Nucleus accumbens (tissue), 56 donors: ENCODE measurements at regions not wholly inside any gene's neighbourhood (a gene's known extent, or its start where the extent isn't known, plus 50 kb on each side); places are given as distances from the start of the nearest gene placed in this dataset.

Experiments
- DNase-seq, 56 donors: peaks; one replicate each; lab custom pipeline; 2025; lab: John Stamatoyannopoulos, UW

DNA sequence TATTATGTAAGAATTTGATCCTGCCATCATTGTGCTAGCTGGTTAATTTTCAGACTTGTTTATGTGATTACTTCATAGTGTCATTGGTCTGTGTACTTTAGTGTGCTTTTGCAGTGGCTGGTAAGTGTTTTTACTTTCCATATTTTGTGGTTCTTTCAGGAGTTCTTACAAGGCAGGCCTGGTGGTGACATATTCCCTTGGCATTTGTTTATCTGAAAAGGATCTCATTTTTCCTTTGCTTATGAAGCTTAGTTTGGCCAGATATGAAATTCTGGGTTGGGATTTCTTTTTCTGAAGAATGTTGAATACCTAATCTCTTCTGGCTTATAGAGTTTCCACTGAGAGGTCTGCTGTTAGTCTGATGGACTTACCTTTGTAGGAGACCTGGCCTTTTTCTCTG, 72.8 kb upstream of the MC4R start:
- DNase-seq = no peak

DNA sequence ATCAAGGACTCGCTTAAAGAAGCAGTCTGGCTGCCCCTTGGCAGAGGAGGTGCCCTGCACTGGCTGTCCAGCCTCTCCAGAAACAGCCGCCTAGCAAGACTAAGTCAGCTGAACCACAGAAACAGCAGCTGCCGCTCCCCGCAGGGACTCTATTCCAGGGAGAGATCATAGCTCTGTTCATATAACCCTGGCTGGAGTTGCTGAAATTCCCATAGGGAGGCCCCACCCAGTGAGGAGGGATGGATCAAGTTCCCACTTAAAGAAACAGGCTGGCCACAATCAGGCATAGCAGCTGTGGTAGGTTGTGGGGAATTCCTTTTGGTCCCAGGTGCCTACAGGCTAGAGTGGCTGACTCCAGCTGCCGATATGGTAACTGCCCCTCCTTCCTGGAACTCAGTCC, 74.2 kb upstream of the MC4R start:
- no peak for DNase-seq

DNA sequence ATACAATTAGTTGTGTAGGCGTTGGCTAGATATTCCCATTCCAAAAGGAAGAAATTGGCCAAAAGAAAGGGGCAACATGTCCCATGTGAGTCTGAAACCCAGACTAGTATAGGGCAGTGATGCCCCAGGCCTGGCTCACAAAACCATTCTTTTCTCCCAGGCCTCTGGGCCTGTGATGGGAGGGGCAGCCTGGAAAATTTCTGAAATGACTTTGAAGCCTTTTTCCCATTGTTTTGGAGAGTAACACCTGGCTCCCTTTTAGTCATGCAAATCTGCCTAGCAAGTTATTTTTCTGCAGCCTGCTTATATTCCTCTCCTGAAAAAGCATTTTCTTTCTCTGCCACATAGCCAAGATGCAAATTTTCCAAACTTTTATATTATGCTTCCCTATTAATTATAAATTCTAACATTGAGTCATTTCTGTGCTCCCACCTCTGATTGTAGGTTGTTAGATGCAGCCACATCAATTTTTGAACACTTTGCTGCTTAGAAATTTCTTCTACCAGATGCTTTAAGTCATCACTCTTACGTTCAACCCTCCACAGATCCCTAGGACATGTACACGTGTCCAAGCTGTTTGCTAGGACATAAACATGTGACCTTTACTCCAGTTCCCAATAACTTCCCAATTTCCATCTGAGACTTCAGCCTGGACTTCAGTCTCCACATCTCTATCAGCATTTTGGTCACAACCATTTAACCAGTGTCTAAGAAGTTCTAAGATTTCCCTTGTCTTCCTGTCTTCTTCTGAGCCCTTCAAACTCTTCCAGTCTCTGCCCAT, 76.1 kb upstream of the MC4R start:
- DNase-seq = no peak

DNA sequence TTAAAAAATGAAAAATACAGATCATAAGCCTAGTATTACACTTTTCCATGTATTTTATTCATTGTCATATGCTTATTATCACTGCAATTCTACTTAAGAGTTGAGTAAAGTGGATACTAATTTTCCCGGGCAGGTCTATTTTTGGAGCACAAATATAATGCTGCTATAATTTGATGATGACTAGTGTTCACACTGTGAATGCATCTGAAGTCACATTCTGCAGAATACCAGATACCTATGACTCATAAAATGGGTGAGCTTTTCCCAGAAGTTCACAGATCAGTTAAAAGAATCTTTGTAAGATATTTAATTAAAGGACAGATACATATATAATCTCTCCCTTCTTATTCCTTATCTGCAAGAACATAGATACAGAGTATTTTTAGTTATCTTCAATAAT, 79.8 kb upstream of the MC4R start:
- peak in 2 of 56 donors; percentile 19 to 33 for DNase-seq

DNA sequence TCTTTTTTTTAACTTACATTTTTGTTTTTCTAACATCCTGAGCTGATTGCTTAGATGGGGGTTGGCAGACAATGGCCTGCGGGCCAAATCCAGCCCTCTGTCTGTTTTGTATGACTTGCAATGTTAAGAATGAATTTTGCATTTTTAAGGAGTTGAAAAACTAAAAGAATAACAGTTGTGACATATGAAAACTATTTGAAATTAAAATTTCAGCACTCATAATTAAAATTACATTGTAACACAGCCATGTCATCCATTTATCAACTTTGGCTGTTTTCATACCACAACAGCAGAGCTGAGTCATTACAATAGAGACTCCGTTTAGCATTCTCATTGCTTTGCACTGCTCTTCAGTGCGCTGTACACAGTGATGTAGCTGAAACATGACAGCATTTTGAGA, 94.1 kb upstream of the MC4R start:
- no peak for DNase-seq

DNA sequence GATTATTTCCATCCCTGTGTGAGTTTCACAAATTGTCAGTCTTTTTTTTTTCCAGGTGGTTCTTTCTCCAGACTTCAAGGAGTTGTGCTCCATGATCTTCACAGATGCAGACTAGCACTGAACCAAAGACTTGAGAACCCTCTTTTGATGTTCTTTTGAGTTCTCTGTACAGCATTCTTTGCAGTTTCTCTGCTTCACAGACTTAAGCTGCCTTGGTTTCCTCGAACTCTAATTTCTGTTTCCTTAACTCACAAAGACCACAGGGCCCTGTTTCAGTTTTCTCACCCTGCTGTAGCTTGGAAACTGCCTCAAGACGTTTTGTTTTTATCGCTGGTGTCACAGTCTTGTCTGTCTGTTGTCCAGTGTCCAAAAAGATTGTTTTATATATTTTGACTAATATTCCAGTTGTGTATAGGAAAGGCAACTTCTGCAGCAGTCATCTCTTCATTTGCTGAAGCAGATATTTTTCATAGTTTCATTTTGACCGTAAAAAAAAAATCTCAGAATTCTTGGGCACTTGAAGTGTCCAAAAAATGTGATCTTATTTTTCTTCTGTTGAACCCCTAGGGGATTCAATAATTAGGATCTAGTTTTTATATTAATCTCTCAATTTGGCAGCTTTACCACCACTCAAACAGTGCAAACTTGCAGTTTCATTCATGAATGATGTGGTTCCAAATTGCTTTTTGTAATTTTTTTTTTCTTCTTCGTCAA, 97.0 kb upstream of the MC4R start:
- no peak for DNase-seq

DNA sequence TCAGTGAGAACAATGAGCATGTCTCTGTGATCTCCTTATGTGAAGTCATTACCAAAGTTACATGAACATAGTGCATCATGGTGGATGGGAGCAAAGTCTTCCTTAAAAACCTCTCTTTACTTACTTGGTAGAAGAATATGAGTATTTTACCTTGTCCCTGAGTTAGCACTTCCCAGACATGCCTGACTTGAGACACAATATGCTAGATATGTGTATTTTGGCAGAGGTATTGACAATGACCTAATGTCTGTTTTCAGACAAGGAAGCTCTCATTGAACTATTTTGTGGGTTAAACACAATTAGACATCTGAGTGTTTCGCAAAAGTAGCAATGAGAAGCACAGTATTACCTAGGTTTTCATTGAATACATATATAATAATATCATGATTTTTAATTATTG, 99.1 kb upstream of the MC4R start:
- DNase-seq = no peak

DNA sequence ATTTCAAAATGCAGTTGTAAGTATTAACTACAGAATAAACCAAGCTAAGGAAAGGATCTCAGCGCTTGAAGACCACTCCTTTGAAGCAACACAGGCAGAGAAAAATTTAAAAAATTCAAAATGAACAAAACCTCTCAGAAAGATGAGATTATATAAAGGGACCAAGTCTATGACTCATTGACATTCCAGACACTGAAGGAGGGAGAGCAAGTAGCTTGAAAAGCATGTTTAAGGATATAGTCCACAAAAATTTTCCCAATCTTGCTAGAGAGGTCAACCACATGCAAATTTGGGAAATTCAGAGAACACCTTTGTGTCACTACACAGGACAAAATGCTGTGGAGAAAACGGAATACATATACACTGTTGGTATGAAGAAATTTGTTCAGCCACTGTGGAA, 112.6 kb upstream of the MC4R start:
- DNase-seq = no peak

DNA sequence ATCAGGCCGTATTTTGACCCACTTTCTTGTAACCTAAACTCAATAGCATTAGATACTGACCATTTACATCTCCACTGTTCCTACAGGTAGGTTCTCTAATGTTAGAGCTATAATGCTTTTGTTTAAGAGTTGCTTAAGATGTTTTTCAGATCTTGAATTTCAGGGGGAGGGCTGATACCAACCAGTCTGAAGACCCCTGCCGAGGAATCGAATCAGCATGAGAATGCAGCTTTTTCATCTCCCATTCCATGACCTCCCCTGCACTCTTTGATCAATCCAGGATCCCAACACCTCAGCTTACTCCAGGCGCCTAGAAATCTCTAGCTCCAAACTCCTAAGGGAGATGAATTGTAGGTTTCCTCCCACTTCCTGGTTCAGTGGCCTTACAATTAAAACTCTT, 120.5 kb upstream of the MC4R start:
- no peak for DNase-seq

DNA sequence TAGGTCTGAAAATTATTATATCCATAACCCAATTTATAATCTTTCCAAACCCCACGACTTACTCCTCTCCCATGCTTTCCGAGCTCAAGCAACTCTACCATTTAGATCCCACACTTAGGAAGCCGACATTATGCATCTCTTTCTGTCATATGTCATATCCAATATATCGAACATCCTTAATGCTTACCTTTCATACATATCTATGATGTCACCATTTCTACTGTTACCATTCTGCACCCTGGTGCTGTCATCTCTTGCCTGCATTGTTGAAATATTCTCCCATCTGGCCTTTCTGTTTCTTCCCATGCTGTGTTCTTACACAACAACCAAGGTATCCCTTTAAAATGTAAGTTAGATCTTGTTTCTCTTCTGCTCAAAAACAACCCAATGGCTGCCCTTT, 127.1 kb upstream of the MC4R start:
- DNase-seq = no peak

DNA sequence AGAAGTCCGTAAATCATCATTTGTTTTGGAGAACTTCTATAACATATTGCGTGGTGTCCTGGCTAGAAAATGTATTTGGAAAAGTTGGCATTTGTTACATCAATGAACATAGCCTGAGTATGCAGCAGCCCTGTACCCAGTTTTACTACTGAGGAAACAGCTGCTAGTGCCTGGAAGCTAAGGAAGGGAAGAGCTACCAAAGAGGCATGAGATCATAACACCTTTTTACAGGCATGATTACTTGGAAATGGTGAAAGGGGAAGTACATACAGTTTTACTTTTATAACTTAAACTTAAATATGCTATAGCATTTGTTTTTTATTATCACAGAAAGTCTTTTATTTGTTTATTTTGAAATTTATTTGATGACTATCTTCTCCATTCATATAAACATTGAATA, 128.4 kb upstream of the MC4R start:
- no peak for DNase-seq

DNA sequence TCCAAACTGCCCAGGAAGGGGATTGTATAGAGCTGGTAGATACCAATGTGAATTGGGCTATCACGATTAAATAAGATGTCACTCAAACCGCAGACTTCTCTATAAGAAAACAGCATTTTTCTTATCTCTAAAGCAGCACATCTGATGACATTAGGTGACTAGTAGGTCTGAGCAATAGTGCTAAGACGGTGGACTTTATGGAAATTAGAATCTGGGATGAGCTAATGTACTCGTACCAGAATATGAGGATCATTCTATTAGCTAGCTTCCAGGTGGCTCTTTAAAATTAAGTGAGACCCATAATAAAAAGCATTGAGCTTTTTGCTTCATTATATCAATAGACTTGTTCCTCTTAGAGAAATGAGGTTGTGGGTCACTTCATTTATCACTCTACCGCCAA, 130.0 kb upstream of the MC4R start:
- DNase-seq = no peak

DNA sequence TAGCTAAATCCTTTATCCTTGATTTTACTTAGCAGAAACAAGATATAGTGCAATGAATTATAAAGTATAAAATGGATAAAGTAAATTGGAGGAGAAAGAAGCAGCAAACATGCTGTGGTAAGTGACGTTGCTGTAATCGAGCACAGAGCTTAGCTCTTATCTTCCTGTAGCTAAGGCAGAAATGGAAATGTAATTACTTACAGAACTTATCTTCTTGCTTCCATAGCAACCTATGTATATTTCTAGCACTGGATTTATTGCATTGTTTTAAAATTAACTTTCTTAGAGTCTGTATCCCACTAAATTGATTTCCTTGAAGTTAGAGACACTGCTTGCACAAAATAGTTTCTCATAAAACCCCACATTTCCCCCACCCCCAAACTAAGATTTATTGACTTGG, 130.6 kb upstream of the MC4R start:
- DNase-seq = no peak

DNA sequence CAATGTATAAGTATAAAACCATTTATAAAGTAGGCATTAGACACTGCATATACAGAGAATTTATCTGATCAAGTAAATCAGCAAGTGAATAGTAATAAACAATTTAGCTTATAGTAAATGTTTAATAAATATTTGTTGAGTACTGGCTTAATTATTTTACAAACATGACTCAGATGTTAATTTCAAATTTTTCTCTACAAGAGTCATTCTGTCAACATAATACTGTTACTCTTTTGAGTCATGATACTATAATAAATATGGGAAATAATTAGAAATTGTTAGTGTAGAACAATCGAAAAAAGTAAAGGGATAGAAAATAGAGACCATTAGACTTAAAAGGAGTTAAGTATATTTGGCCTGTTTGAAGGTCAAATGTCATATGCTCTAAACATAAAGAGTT, 133.6 kb upstream of the MC4R start:
- DNase-seq = no peak

DNA sequence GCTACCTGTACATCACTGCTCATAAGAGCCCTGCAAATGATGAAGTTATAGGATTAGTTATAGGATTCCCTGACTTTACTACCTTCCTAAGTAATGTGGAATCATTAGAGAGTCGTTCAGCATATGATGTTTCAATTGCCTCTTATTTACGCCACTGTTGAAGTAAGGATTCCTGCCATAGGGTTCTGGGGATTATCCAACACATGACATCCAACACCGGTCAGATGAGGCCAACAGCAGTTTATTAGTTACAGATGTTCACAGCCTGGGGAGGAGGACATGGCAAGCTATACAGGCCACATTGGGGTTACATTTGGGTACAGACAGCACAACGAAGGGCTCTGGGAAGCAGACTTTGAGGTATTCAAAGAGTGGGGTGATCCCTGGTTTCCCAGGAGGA, 134.1 kb upstream of the MC4R start:
- no peak for DNase-seq

DNA sequence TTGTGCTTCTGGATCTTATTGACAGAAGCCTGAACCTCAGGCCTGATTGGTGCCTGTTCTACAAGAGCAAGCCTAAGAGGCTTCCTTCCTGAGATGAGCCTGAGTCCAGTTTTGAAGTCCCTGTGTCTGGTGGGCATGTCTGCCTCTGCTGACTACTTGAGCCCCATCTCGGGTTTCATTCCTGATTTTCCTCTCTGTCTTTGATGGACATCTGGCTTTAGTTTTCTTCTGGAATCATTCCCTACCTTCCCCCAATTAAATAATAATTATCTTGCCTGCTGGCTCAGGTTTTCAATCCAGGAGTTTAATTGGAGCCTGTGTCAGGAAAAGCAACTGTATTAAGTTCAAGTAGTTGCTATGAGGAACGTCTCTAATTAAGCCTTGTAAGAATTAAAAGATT, 135.5 kb upstream of the MC4R start:
- no peak for DNase-seq

DNA sequence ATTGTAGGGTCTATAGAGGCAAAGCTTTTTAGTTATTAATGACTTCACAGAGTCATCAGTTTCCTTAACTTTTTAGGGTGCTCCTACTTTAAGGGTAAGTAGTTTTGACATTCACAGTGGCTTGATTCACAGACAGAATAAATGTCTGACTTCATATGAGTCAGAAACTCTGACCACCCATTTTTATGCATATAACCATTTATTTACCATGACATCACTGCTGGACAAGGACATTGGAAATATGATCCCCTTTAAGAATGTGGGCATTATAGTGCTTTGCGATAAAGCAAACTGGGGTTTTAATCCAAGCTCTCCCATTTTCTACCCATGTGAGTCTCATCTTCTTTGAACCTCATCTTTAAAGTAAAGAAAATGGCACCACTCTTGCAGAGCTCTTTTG, 162.0 kb upstream of the MC4R start:
- no peak for DNase-seq

DNA sequence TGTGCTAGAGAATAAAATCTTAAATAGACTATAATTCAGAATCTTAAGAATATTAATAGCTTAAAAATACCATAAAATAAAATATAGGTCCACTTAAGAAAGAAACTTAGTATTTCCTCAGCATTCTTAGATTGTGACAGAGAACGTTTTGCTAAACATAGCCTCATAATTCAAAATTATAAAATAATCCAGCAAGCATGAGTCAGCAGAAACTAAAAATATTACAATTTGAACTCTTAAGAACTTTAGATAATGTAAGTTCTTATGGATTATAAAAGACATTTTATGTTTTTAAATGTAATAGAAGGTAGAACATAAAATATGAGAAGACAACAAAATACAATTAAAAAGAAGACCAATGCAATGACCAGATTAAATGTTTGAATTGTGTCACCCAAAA, 164.5 kb upstream of the MC4R start:
- DNase-seq = no peak

DNA sequence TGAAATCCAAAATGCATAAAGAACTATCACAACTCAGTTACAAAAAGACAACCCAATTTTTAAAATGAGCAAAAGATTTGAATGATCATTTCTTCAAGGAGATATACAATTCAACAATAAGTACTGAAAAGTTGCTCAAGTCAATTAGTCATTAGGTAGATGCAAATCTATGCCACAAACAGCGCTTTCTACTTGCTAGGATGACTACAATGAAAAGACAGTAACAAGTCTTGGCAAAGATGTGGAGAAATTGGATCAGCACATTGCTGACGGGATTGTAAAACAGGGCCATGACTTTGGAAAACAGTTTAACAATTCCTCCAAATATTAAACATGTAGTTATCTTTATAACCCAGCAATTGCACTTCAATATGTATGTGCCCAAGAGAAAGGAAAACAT, 166.3 kb upstream of the MC4R start:
- DNase-seq = no peak

DNA sequence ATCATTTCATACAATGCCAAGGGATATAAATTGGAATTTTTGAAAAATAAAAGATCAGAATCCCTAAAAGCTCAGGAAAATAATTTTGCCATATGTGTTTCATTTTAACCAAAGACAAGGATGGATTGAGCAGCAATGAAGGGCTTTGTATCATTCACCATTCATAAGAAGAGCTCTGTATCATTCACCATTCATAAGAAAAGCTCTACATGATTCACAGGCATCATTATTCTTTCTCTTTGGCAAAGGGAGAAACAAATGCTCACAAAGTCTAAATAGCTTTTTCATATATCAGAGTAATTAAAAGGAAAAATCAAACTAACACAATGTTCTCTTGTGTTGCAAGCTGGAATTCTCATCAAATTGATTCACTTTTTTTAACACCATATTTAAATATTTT, 169.1 kb upstream of the MC4R start:
- no peak for DNase-seq

DNA sequence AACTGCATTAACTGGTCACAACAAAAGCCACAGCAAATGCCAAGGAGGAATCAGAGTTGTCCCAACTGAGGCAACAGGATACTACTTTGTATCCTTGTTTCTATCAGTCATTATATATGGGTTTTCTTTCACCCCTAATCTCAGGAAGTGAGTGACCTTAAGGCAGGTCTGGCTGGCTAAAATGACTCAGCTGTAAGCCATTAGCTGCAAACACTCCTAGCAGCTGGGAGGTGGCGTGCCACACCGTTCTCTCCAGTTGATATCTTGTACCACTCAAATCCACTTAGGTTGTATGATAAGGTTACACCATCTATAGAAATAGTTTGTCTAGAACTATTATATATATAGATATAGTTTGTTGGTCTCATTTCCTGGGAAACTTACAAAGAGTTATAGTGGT, 171.1 kb upstream of the MC4R start:
- no peak for DNase-seq

DNA sequence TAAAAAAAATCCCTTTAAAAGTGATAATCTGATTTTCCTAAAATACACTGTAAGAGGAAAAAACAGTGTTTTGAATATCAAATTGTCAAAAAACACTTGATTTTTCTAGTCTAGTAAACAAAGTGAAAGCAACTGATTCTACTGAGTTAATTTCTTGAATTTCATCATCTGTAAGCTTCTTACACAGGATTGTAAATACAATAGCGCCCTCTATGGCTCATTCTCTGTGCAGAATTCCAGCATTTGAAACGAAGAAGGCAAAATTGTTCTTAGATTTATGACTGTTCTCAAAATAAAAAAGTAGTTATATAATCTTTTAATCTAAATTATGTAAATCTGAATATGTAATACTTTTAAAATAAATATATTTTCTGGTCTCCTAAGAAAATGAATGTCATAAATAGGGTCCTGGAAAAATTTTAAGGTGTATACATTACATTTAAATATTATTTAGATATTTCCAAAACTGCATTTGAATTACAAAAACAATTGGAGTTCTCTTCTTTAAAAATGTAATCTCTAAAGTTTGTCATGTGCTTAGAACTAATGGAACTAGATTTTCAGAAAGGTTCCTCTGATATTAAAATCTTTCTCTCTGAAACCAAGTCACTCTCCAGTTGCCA, 176.9 kb upstream of the MC4R start:
- peak in 12 of 56 donors; percentile 1 to 55 (median 18) for DNase-seq
